HCT116 (cell line): ENCODE measurements at regions not wholly inside any gene's neighbourhood (a gene's known extent, or its start where the extent isn't known, plus 50 kb on each side); places are given as distances from the start of the nearest gene placed in this dataset.

ENCODE experiments used
- ATAC-seq: fragments of 200-7000 bp; cut with Tn5 transposase; 2 replicates; pipeline ENCODE4 v1.9.1; 2020; ENCODE audit warnings: mild to moderate bottlenecking, moderate library complexity
- BruUV-seq: library from RNA; stranded (reverse); fragments of 400-500 nt; replicated peaks from 2 replicates; lab custom pipeline; 2021; lab: Mats Ljungman, UMichigan
- CTCF ChIA-PET: fragments of 300-600 bp; sonication (Branson Sonifier 250); formaldehyde crosslinking; loops from one replicate; lab custom pipeline; 2021; ENCODE audit warnings: antibody characterized with exemption; lab: Charles Lee
- POLR2A ChIA-PET: fragments of 300-600, 350-600 bp; sonication (Branson Sonifier 250); formaldehyde crosslinking; loops from one replicate; lab custom pipeline; 2021; ENCODE audit warnings: antibody characterized with exemption; lab: Charles Lee
- RAD21 ChIA-PET, 2 experiments: fragments of 300-600 bp; sonication (Branson Sonifier 250); formaldehyde crosslinking; loops; one replicate each; lab custom pipeline; 2023; ENCODE audit warnings: low total read pairs in 2 of 2; ENCODE audit not compliant: uncharacterized antibody in 2 of 2, unreplicated experiment in 2 of 2, low non-redundant PET in 1 of 2; lab: Charles Lee
- DNase-seq: peaks from one replicate; pipeline ENCODE4 v3.0.0-alpha.2; 2010; ENCODE audit warnings: low read depth, low spot score
- H2AFZ ChIP-seq: fragments of 200-600 bp; shearing (Covaris generic), sonication (generic); 2 replicates; pipeline ENCODE4 v1.6.1; 2017; ENCODE audit warnings: low read depth, mixed run types, mixed read lengths, antibody characterized with exemption, low read length; ENCODE audit not compliant: poor library complexity, severe bottlenecking
- H3K27ac ChIP-seq: 2 replicates; pipeline ENCODE4 v1.5.1; 2012; ENCODE audit warnings: low read depth, low read length
- H3K27me3 ChIP-seq: fragments of 200-600 bp; sonication (generic); 2 replicates; pipeline ENCODE4 v1.6.1; 2016; ENCODE audit warnings: mixed run types, low read length, mixed read lengths; ENCODE audit not compliant: insufficient read depth
- H3K36me3 ChIP-seq, 2 experiments: fragments of 200-500 bp in 1 of 2; fragments of 200-600 bp in 1 of 2; sonication (Bioruptor generic) in 1 of 2; sonication (generic) in 1 of 2; 2 replicates each; pipeline versions ENCODE4 v1.5.1 to v1.6.1; 2014 to 2016; ENCODE audit warnings: low read length in 2 of 2, inconsistent platforms in 1 of 2, mixed read lengths in 1 of 2, mixed run types in 1 of 2; ENCODE audit not compliant: insufficient read depth in 2 of 2, control insufficient read depth in 1 of 2
- H3K4me1 ChIP-seq, 2 experiments: fragments of 200-600 bp in 1 of 2; sonication (generic) in 1 of 2; 2 replicates each; pipeline versions ENCODE4 v1.5.1 to v1.6.1; 2012 to 2017; ENCODE audit warnings: low read length in 2 of 2, inconsistent platforms in 1 of 2, mild to moderate bottlenecking in 1 of 2, mixed read lengths in 1 of 2, mixed run types in 1 of 2, moderate library complexity in 1 of 2; ENCODE audit not compliant: insufficient read depth in 2 of 2, control insufficient read depth in 1 of 2
- H3K4me2 ChIP-seq: fragments of 200-600 bp; sonication (generic); 2 replicates; pipeline ENCODE4 v1.6.1; 2017; ENCODE audit warnings: mixed run types, low read length, mixed read lengths
- H3K4me3 ChIP-seq, 2 experiments: fragments of 200-600 bp in 1 of 2; sonication (generic) in 1 of 2; replicated peaks in 1 of 2; 2 replicates each; pipeline ENCODE4 v1.5.1; 2011 to 2016; ENCODE audit warnings: low read length in 2 of 2, control low read depth in 1 of 2, low read depth in 1 of 2, mild to moderate bottlenecking in 1 of 2, mixed read lengths in 1 of 2, mixed run types in 1 of 2
- H3K79me2 ChIP-seq: fragments of 200-600 bp; sonication (generic); 2 replicates; pipeline ENCODE4 v1.6.1; 2017; ENCODE audit warnings: mild to moderate bottlenecking, mixed run types, low read length, moderate library complexity, mixed read lengths; ENCODE audit not compliant: insufficient read depth
- H3K9ac ChIP-seq: fragments of 200-600 bp; sonication (generic); 2 replicates; pipeline ENCODE4 v1.6.1; 2016; ENCODE audit warnings: low read length, mixed read lengths
- H3K9me2 ChIP-seq: fragments of 200-600 bp; sonication (generic), shearing (Covaris generic); 2 replicates; pipeline ENCODE4 v1.6.1; 2017; ENCODE audit warnings: mixed run types, mild to moderate bottlenecking, moderate library complexity; ENCODE audit not compliant: insufficient read depth
- H3K9me3 ChIP-seq, 2 experiments: fragments of 200-500 bp in 1 of 2; fragments of 200-600 bp in 1 of 2; sonication (Bioruptor generic) in 1 of 2; sonication (generic) in 1 of 2; 2 replicates each; pipeline ENCODE4 v1.6.1; 2014 to 2017; ENCODE audit warnings: low read length in 2 of 2, mixed read lengths in 2 of 2, inconsistent platforms in 1 of 2, low read depth in 1 of 2, mild to moderate bottlenecking in 1 of 2, mixed run types in 1 of 2, moderate library complexity in 1 of 2; ENCODE audit not compliant: control insufficient read depth in 1 of 2, insufficient read depth in 1 of 2
- H4K20me1 ChIP-seq: fragments of 200-600 bp; sonication (generic), shearing (Covaris generic); 2 replicates; pipeline ENCODE4 v1.6.1; 2017; ENCODE audit warnings: mixed run types, mild to moderate bottlenecking, moderate library complexity; ENCODE audit not compliant: insufficient read depth
- ATF3 ChIP-seq: IDR thresholded peaks from 2 replicates; pipeline ENCODE4 v1.6.1; 2012
- CBX3 ChIP-seq: IDR thresholded peaks from 2 replicates; pipeline ENCODE4 v1.6.1; 2012; ENCODE audit warnings: low read depth
- CEBPB ChIP-seq: IDR thresholded peaks from 2 replicates; pipeline ENCODE4 v1.6.1; 2012; ENCODE audit warnings: low read depth
- CTCF ChIP-seq, 3 experiments: fragments of 200-600 bp in 1 of 3; sonication (generic) in 1 of 3; IDR thresholded peaks in 2 of 3; conservative IDR thresholded peaks in 1 of 3; 2 replicates each; pipeline ENCODE4 v1.5.1; 2012 to 2017; ENCODE audit warnings: low read depth in 2 of 3, low read length in 2 of 3, antibody characterized with exemption in 1 of 3, borderline replicate concordance in 1 of 3, control low read depth in 1 of 3, mild to moderate bottlenecking in 1 of 3, mixed read lengths in 1 of 3, mixed run types in 1 of 3, moderate library complexity in 1 of 3; ENCODE audit not compliant: insufficient read depth in 1 of 3
- EGR1 ChIP-seq: IDR thresholded peaks from 2 replicates; pipeline ENCODE4 v1.6.1; 2012; ENCODE audit warnings: low read depth
- ELF1 ChIP-seq: IDR thresholded peaks from 2 replicates; pipeline ENCODE4 v1.6.1; 2012; ENCODE audit warnings: low read depth, borderline replicate concordance
- JUND ChIP-seq: IDR thresholded peaks from 2 replicates; pipeline ENCODE4 v1.6.1; 2012
- MAX ChIP-seq: IDR thresholded peaks from 2 replicates; pipeline ENCODE4 v1.6.1; 2012
- POLR2AphosphoS5 ChIP-seq: IDR thresholded peaks from 2 replicates; pipeline ENCODE4 v1.6.1; 2011; ENCODE audit warnings: mild to moderate bottlenecking, low read depth, low read length, moderate library complexity
- RAD21 ChIP-seq: IDR thresholded peaks from 2 replicates; pipeline ENCODE4 v1.6.1; 2012; ENCODE audit warnings: low read depth, mild to moderate bottlenecking
- REST ChIP-seq: IDR thresholded peaks from 2 replicates; pipeline ENCODE4 v1.6.1; 2012; ENCODE audit warnings: low read depth
- SRF ChIP-seq: IDR thresholded peaks from 2 replicates; pipeline ENCODE4 v1.6.1; 2012; ENCODE audit warnings: low read depth
- TCF7L2 ChIP-seq: IDR thresholded peaks from 2 replicates; pipeline ENCODE4 v1.7.0; 2011; ENCODE audit warnings: borderline replicate concordance, inconsistent platforms; ENCODE audit not compliant: insufficient read depth, insufficient read length; ENCODE audit errors: extremely low read depth
- ZFX ChIP-seq: fragments of 450-650 bp; IDR thresholded peaks from 2 replicates; pipeline ENCODE4 v1.6.1; 2017
- intact Hi-C: fragments of 100-400 bp; cut with micrococcal nuclease; formaldehyde crosslinking; loops from 2 replicates; pipeline ENCODE4 v1.10.0; 2022

- no peaks in the 10 kb centered on the region for H4K20me1 ChIP-seq
- no peaks in the 10 kb centered on the region for H3K9me2 ChIP-seq
- ChIA-PET RAD21 (no interaction called here), CTCF (no interaction called here), POLR2A (no interaction called here)
- intact Hi-C loops = no loop called here
- H3K27ac ChIP-seq = no peak overlapping the region
- ATAC-seq (no peak), DNase-seq (no peak)
- no peaks in the 10 kb centered on the region for H3K36me3 ChIP-seq
- BruUV-seq = no TSS peak
- no peak overlapping the region for H3K4me3 ChIP-seq
- no peak overlapping the region for H3K9ac ChIP-seq
- TF ChIP-seq CTCF (IDR thresholded peaks at IDR 0.05 in 2 of 3, conservative IDR thresholded peaks at IDR 0.05 in 1 of 3; ENCODE audit: borderline replicate concordance in 1 of 3, insufficient read depth in 1 of 3, low read depth in 2 of 3, low read length in 2 of 3) = no peak
- TF ChIP-seq REST = no peak
- no peak for TF ChIP-seq RAD21
- no peak for TF ChIP-seq MAX
- no peak for TF ChIP-seq EGR1
- TF ChIP-seq CEBPB = no peak
- TF ChIP-seq ZFX = no peak
- TF ChIP-seq JUND = no peak
- no peak for TF ChIP-seq ELF1
- no peak for TF ChIP-seq CBX3
- TF ChIP-seq SRF = no peak
- TF ChIP-seq ATF3 = no peak
- no peak for TF ChIP-seq POLR2AphosphoS5
- TF ChIP-seq TCF7L2 = no peak
- no peaks in the 10 kb centered on the region for H3K4me1 ChIP-seq
- H2AFZ ChIP-seq = no peak overlapping the region
- no peaks in the 10 kb centered on the region for H3K79me2 ChIP-seq
- H3K4me2 ChIP-seq = no peak overlapping the region
- H3K9me3 ChIP-seq = no peaks in the 10 kb centered on the region
- H3K27me3 ChIP-seq = no peaks in the 10 kb centered on the region
Measured at GRCh38 chr12:91913651-91914050, 232.0 kb downstream of the BTG1 start.
